WTC11 (cell line): ENCODE measurements at regions not wholly inside any gene's neighbourhood (a gene's known extent, or its start where the extent isn't known, plus 50 kb on each side); places are given as distances from the start of the nearest gene placed in this dataset.

Source experiments
- ATF1 ChIP-seq: sonication (generic); formaldehyde crosslinking; IDR thresholded peaks from 2 replicates; pipeline ENCODE4 v1.8.1; 2023; ENCODE audit warnings: mild to moderate bottlenecking, moderate library complexity, missing genetic modification reagents
- ESRRA ChIP-seq: sonication (generic); formaldehyde crosslinking; IDR thresholded peaks from 2 replicates; pipeline ENCODE4 v1.8.1; 2022; ENCODE audit warnings: mild to moderate bottlenecking, missing genetic modification reagents, borderline replicate concordance
- GRHL2 ChIP-seq: fragments of 250-450 bp; sonication (Bioruptor Pico); IDR thresholded peaks from 2 replicates; pipeline ENCODE4 v1.8.0; 2022; ENCODE audit warnings: mild to moderate bottlenecking, moderate library complexity; ENCODE audit not compliant: insufficient replicate concordance, severe bottlenecking
- MXD4 ChIP-seq: fragments of 250-450 bp; sonication (Bioruptor Pico); IDR thresholded peaks from 2 replicates; pipeline ENCODE4 v1.8.0; 2021; ENCODE audit warnings: mild to moderate bottlenecking, moderate library complexity, borderline replicate concordance
- NFYB ChIP-seq: sonication (generic); formaldehyde crosslinking; conservative IDR thresholded peaks from 2 replicates; pipeline ENCODE4 v1.8.0; 2022; ENCODE audit warnings: low read depth, missing genetic modification reagents
- TP53 ChIP-seq: sonication (generic); formaldehyde crosslinking; IDR thresholded peaks from 2 replicates; pipeline ENCODE4 v1.8.1; 2023; ENCODE audit warnings: mild to moderate bottlenecking, missing genetic modification reagents
- ZNF232 ChIP-seq: sonication (generic); formaldehyde crosslinking; IDR thresholded peaks from 2 replicates; pipeline ENCODE4 v1.8.0; 2022; ENCODE audit warnings: mild to moderate bottlenecking, missing genetic modification reagents
- TF ChIP-seq, protein P1 (sequence below): fragments of 200-600 bp; IDR thresholded peaks from 2 replicates; pipeline ENCODE4 v1.8.0; 2022; ENCODE audit warnings: antibody characterized with exemption
- TF ChIP-seq, protein P2 (sequence below): sonication (generic); formaldehyde crosslinking; IDR thresholded peaks from 2 replicates; pipeline ENCODE4 v1.8.1; 2022; ENCODE audit warnings: low read depth, mild to moderate bottlenecking, moderate library complexity, missing genetic modification reagents, borderline replicate concordance
- TF ChIP-seq, protein P3 (sequence below): sonication (generic); formaldehyde crosslinking; IDR thresholded peaks from 2 replicates; pipeline ENCODE4 v1.8.1; 2023; ENCODE audit warnings: mild to moderate bottlenecking, missing genetic modification reagents, moderate library complexity
- TF ChIP-seq, protein P4 (sequence below): sonication (generic); formaldehyde crosslinking; conservative IDR thresholded peaks from 2 replicates; pipeline ENCODE4 v1.8.1; 2023; ENCODE audit warnings: mild to moderate bottlenecking, low read depth, missing genetic modification reagents, moderate library complexity

DNA sequence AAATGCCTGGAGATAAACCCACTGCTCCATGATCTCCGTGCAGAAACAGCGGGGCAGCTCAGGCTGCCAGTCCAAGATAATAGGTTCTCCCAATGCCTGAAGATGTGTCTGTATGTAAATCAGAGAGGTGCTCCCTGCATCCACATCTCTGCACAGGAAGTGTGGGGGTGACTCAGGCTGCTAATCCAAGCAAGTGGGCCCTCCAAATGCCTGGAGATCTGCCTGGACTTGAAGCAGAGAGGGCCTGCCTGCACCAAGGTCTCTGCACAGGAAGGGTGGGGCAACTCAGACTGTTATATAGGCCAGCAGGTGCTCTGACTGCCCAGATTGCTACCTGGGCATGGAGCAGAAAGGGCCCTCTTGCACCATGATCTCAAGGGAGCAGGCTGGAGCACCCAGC, 504.7 kb downstream of the LRFN5 start:
- TF ChIP-seq, protein P1, sequence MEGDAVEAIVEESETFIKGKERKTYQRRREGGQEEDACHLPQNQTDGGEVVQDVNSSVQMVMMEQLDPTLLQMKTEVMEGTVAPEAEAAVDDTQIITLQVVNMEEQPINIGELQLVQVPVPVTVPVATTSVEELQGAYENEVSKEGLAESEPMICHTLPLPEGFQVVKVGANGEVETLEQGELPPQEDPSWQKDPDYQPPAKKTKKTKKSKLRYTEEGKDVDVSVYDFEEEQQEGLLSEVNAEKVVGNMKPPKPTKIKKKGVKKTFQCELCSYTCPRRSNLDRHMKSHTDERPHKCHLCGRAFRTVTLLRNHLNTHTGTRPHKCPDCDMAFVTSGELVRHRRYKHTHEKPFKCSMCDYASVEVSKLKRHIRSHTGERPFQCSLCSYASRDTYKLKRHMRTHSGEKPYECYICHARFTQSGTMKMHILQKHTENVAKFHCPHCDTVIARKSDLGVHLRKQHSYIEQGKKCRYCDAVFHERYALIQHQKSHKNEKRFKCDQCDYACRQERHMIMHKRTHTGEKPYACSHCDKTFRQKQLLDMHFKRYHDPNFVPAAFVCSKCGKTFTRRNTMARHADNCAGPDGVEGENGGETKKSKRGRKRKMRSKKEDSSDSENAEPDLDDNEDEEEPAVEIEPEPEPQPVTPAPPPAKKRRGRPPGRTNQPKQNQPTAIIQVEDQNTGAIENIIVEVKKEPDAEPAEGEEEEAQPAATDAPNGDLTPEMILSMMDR: no peak
- TF ChIP-seq, protein P2, sequence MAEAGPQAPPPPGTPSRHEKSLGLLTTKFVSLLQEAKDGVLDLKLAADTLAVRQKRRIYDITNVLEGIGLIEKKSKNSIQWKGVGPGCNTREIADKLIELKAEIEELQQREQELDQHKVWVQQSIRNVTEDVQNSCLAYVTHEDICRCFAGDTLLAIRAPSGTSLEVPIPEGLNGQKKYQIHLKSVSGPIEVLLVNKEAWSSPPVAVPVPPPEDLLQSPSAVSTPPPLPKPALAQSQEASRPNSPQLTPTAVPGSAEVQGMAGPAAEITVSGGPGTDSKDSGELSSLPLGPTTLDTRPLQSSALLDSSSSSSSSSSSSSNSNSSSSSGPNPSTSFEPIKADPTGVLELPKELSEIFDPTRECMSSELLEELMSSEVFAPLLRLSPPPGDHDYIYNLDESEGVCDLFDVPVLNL (CRISPR knock-in tag): no peak
- no peak for TF ChIP-seq TP53 (CRISPR knock-in tag)
- no peak for TF ChIP-seq NFYB (CRISPR knock-in tag)
- no peak for TF ChIP-seq ATF1 (CRISPR knock-in tag)
- TF ChIP-seq MXD4 (CRISPR knock-in tag): no peak
- TF ChIP-seq ESRRA (CRISPR knock-in tag): no peak
- TF ChIP-seq, protein P3, sequence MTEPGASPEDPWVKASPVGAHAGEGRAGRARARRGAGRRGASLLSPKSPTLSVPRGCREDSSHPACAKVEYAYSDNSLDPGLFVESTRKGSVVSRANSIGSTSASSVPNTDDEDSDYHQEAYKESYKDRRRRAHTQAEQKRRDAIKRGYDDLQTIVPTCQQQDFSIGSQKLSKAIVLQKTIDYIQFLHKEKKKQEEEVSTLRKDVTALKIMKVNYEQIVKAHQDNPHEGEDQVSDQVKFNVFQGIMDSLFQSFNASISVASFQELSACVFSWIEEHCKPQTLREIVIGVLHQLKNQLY: no peak
- TF ChIP-seq, protein P4, sequence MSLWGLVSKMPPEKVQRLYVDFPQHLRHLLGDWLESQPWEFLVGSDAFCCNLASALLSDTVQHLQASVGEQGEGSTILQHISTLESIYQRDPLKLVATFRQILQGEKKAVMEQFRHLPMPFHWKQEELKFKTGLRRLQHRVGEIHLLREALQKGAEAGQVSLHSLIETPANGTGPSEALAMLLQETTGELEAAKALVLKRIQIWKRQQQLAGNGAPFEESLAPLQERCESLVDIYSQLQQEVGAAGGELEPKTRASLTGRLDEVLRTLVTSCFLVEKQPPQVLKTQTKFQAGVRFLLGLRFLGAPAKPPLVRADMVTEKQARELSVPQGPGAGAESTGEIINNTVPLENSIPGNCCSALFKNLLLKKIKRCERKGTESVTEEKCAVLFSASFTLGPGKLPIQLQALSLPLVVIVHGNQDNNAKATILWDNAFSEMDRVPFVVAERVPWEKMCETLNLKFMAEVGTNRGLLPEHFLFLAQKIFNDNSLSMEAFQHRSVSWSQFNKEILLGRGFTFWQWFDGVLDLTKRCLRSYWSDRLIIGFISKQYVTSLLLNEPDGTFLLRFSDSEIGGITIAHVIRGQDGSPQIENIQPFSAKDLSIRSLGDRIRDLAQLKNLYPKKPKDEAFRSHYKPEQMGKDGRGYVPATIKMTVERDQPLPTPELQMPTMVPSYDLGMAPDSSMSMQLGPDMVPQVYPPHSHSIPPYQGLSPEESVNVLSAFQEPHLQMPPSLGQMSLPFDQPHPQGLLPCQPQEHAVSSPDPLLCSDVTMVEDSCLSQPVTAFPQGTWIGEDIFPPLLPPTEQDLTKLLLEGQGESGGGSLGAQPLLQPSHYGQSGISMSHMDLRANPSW (CRISPR knock-in tag): no peak
- no peak for TF ChIP-seq GRHL2 (CRISPR knock-in tag)
- TF ChIP-seq ZNF232 (CRISPR knock-in tag): no peak
